ENCODE measurements at regions not wholly inside any gene's neighbourhood (a gene's known extent, or its start where the extent isn't known, plus 50 kb on each side); places are given as distances from the start of the nearest gene placed in this dataset.

- no peak for TF ChIP-seq CTCF (IDR thresholded peaks at IDR 0.05)
- no peak for TF ChIP-seq POLR2A (IDR thresholded peaks at IDR 0.05)
Observed at GRCh38 chr5:24163091-24163490, 481.7 kb downstream of the CDH10 start.
